ENCODE measurements at regions not wholly inside any gene's neighbourhood (a gene's known extent, or its start where the extent isn't known, plus 50 kb on each side); places are given as distances from the start of the nearest gene placed in this dataset.

- no peak for TF ChIP-seq POLR2AphosphoS5 (IDR thresholded peaks at IDR 0.05; ENCODE audit: insufficient read depth in 1 of 2, low read depth in 1 of 2)
- no peak for TF ChIP-seq POLR2A (IDR thresholded peaks at IDR 0.05)
These were observed 80.0 kb upstream of the INSIG1 start for GRCh38 chr7:155217634-155218033.

Measured in vagina (tissue), 2 donors.